CD4-positive, alpha-beta T cell (primary cell): ENCODE measurements at regions not wholly inside any gene's neighbourhood (a gene's known extent, or its start where the extent isn't known, plus 50 kb on each side); places are given as distances from the start of the nearest gene placed in this dataset.
"Not testable (repeated sequence)": the region's sequence is repeated elsewhere in the genome, so short reads cannot be mapped to it uniquely, and the experiment has no call there.

Experiments
- ATAC-seq: fragments of 200-7000 bp; cut with Tn5 transposase; one replicate; pipeline ENCODE4 v1.10.0; 2022; ENCODE audit warnings: mild to moderate bottlenecking; ENCODE audit not compliant: poor library complexity
- CTCF ChIA-PET: fragments of 350-600 bp; sonication (Branson Sonifier 250); formaldehyde crosslinking; loops from one replicate; lab custom pipeline; 2021; ENCODE audit warnings: antibody characterized with exemption, inconsistent platforms; lab: Charles Lee
- POLR2A ChIA-PET: fragments of 350-600 bp; sonication (Branson Sonifier 250); formaldehyde crosslinking; loops from one replicate; lab custom pipeline; 2021; ENCODE audit warnings: antibody characterized with exemption, inconsistent platforms; lab: Charles Lee
- DNase-seq, 14 experiments: peaks; one replicate each; pipeline ENCODE4 v3.0.0-alpha.2; 2013 to 2020; ENCODE audit warnings: mixed read lengths in 2 of 14
- H3K27ac ChIP-seq, 2 donors: one replicate each; pipeline versions ENCODE4 v1.5.1 to v1.7.0; 2013; ENCODE audit warnings: low read length in 2 of 2, low read depth in 1 of 2, mild to moderate bottlenecking in 1 of 2
- H3K27me3 ChIP-seq, 2 experiments: 1 replicate in 1 of 2; 2 replicates in 1 of 2; pipeline versions ENCODE4 v1.6.1 to v1.7.0; 2013; ENCODE audit warnings: low read length in 2 of 2, control low read depth in 1 of 2, mild to moderate bottlenecking in 1 of 2, moderate library complexity in 1 of 2; ENCODE audit not compliant: insufficient read depth in 2 of 2, control insufficient read depth in 1 of 2
- H3K36me3 ChIP-seq: one replicate; pipeline ENCODE4 v1.6.1; 2013; ENCODE audit warnings: low read length, control low read depth; ENCODE audit not compliant: insufficient read depth
- H3K4me1 ChIP-seq: one replicate; pipeline ENCODE4 v1.6.1; 2013; ENCODE audit warnings: low read length, control low read depth; ENCODE audit not compliant: insufficient read depth
- H3K4me3 ChIP-seq: one replicate; pipeline ENCODE4 v1.5.1; 2013; ENCODE audit warnings: mild to moderate bottlenecking, low read length, moderate library complexity
- H3K9me3 ChIP-seq, 2 experiments: 1 replicate in 1 of 2; 2 replicates in 1 of 2; pipeline versions ENCODE4 v1.6.1 to v1.7.0; 2013; ENCODE audit warnings: low read length in 2 of 2, mild to moderate bottlenecking in 2 of 2, control low read depth in 1 of 2, moderate library complexity in 1 of 2; ENCODE audit not compliant: control insufficient read depth in 1 of 2, insufficient read depth in 1 of 2
- H3K27ac Mint-ChIP-seq: one replicate; pipeline ENCODE4 v1.8.0; 2020; ENCODE audit warnings: mixed read lengths
- H3K27me3 Mint-ChIP-seq: one replicate; pipeline ENCODE4 v1.8.0; 2021; ENCODE audit warnings: mixed read lengths
- H3K36me3 Mint-ChIP-seq: one replicate; pipeline ENCODE4 v1.8.0; 2021; ENCODE audit warnings: low read depth, mixed read lengths
- H3K4me1 Mint-ChIP-seq: one replicate; pipeline ENCODE4 v1.8.0; 2021; ENCODE audit warnings: low read depth, mixed read lengths
- H3K4me3 Mint-ChIP-seq: one replicate; pipeline ENCODE4 v1.8.0; 2020; ENCODE audit warnings: mild to moderate bottlenecking, mixed read lengths
- H3K9me3 Mint-ChIP-seq: one replicate; pipeline ENCODE4 v1.8.0; 2020; ENCODE audit warnings: mixed read lengths
- CTCF ChIP-seq: fragments of 200-600 bp; IDR thresholded peaks from one replicate; pipeline ENCODE4 v1.8.0; 2022; ENCODE audit warnings: antibody characterized with exemption, mild to moderate bottlenecking
- intact Hi-C, 2 experiments: fragments of 100-400 bp; cut with DNase I in 1 of 2; cut with micrococcal nuclease in 1 of 2; formaldehyde crosslinking; loops; one replicate each; pipeline versions ENCODE4 v1.15.1 to v1.9.0; 2023 to 2025; cut with DNase I, micrococcal nuclease

GRCh38 chr13:104525467-104525866, 1459.2 kb upstream of the SLC10A2 start:
- intact Hi-C loops: no loop called here
- Mint-ChIP-seq H3K4me3 (no peak overlapping the region), H3K36me3 (no peaks in the 10 kb centered on the region), H3K9me3 (no peaks in the 10 kb centered on the region), H3K4me1 (no peaks in the 10 kb centered on the region), H3K27me3 (no peaks in the 10 kb centered on the region), H3K27ac (no peak overlapping the region)
- Histone ChIP-seq H3K36me3 (no peaks in the 10 kb centered on the region), H3K27ac (no peak overlapping the region), H3K9me3 (peaks cover 0 to 18% of the 10 kb centered on the region in 2 experiments), H3K4me3 (no peak overlapping the region), H3K27me3 (no peaks in the 10 kb centered on the region), H3K4me1 (no peaks in the 10 kb centered on the region)
- POLR2A ChIA-PET: no interaction called here
- ATAC-seq: no peak
- CTCF ChIA-PET: no interaction called here
- TF ChIP-seq CTCF: no peak
- no peak for DNase-seq

GRCh38 chr13:104522235-104523072, 1456.2 kb upstream of the SLC10A2 start:
- H3K27me3 Mint-ChIP-seq: no peaks in the 10 kb centered on the region
- H3K36me3 ChIP-seq: no peaks in the 10 kb centered on the region
- no peak overlapping the region for H3K4me3 ChIP-seq
- H3K9me3 ChIP-seq: peaks cover 0 to 18% of the 10 kb centered on the region in 2 experiments
- ChIA-PET POLR2A (no interaction called here), CTCF (no interaction called here)
- no peaks in the 10 kb centered on the region for H3K4me1 Mint-ChIP-seq
- no peak overlapping the region for H3K27ac Mint-ChIP-seq
- H3K27me3 ChIP-seq: no peaks in the 10 kb centered on the region
- DNase-seq (no peak), ATAC-seq (no peak)
- H3K4me1 ChIP-seq: no peaks in the 10 kb centered on the region
- intact Hi-C loops: no loop called here
- H3K27ac ChIP-seq: no peak overlapping the region
- TF ChIP-seq CTCF: no peak
- no peak overlapping the region for H3K4me3 Mint-ChIP-seq
- no peaks in the 10 kb centered on the region for H3K9me3 Mint-ChIP-seq
- H3K36me3 Mint-ChIP-seq: no peaks in the 10 kb centered on the region

GRCh38 chr13:104510422-104510821, 1444.2 kb upstream of the SLC10A2 start:
- H3K9me3 Mint-ChIP-seq: peaks cover 10% of the 10 kb centered on the region
- H3K4me1 ChIP-seq: no peaks in the 10 kb centered on the region
- no peak overlapping the region for H3K27ac Mint-ChIP-seq
- H3K4me3 Mint-ChIP-seq: no peak overlapping the region
- no peaks in the 10 kb centered on the region for H3K9me3 ChIP-seq
- no peak for TF ChIP-seq CTCF
- no peak for ATAC-seq
- no peak overlapping the region for H3K4me3 ChIP-seq
- intact Hi-C loops: no loop called here
- no peaks in the 10 kb centered on the region for H3K36me3 Mint-ChIP-seq
- no peaks in the 10 kb centered on the region for H3K36me3 ChIP-seq
- no peak overlapping the region for H3K27ac ChIP-seq
- DNase-seq: no peak
- no peaks in the 10 kb centered on the region for H3K27me3 ChIP-seq
- POLR2A ChIA-PET: no interaction called here
- CTCF ChIA-PET: no interaction called here
- no peaks in the 10 kb centered on the region for H3K4me1 Mint-ChIP-seq
- no peaks in the 10 kb centered on the region for H3K27me3 Mint-ChIP-seq

- H3K4me3 Mint-ChIP-seq, H3K36me3 Mint-ChIP-seq, H3K4me3 ChIP-seq, H3K4me1 ChIP-seq, DNase-seq, intact Hi-C loops, H3K36me3 ChIP-seq, H3K9me3 Mint-ChIP-seq, CTCF ChIA-PET, H3K9me3 ChIP-seq, H3K27me3 Mint-ChIP-seq, H3K27me3 ChIP-seq, POLR2A ChIA-PET, H3K4me1 Mint-ChIP-seq, H3K27ac ChIP-seq, ATAC-seq, H3K27ac Mint-ChIP-seq: not testable (repeated sequence)
Measured at GRCh38 chr13:104493502-104493901, 1427.3 kb upstream of the SLC10A2 start.
